ENCODE measurements at regions not wholly inside any gene's neighbourhood (a gene's known extent, or its start where the extent isn't known, plus 50 kb on each side); places are given as distances from the start of the nearest gene placed in this dataset.

- Histone ChIP-seq H3K9me3 (ENCODE audit: low read length) (peaks cover 14% of the 10 kb centered on the region), H3K79me2 (ENCODE audit: insufficient read depth, low read length) (no peaks in the 10 kb centered on the region), H3F3A (ENCODE audit: insufficient read depth, low read length) (no peaks in the 10 kb centered on the region), H3K27ac (ENCODE audit: low read depth, low read length, poor library complexity, severe bottlenecking) (no peak overlapping the region), H3K4me1 (ENCODE audit: insufficient read depth, low read length, severe bottlenecking) (no peaks in the 10 kb centered on the region), H3K27me3 (ENCODE audit: insufficient read depth, low read length) (no peaks in the 10 kb centered on the region), H3K36me3 (ENCODE audit: insufficient read depth, low read length) (no peaks in the 10 kb centered on the region), H3K9ac (ENCODE audit: low read length) (no peak overlapping the region), H3K4me3 (ENCODE audit: low read depth, low read length, poor library complexity, severe bottlenecking) (no peak overlapping the region), H3K4me2 (ENCODE audit: low read length) (no peak overlapping the region), H4K20me1 (ENCODE audit: insufficient read depth, low read length) (no peaks in the 10 kb centered on the region), H2AFZ (ENCODE audit: low read length) (no peak overlapping the region), H3K9me2 (ENCODE audit: low read depth, low read length) (no peaks in the 10 kb centered on the region)
- no peak for TF ChIP-seq EZH2 (IDR thresholded peaks at IDR 0.05; ENCODE audit: borderline replicate concordance, low read length)
- TF ChIP-seq CTCF (IDR thresholded peaks at IDR 0.05; ENCODE audit: low read length), result no peak
Observed at GRCh38 chr3:180123928-180124327, 87.2 kb upstream of the PEX5L start.

- Histone ChIP-seq H3K27ac (ENCODE audit: low read depth, low read length, poor library complexity, severe bottlenecking) (no peak overlapping the region), H2AFZ (ENCODE audit: low read length) (no peak overlapping the region), H3K9me3 (ENCODE audit: low read length) (peaks cover 4% of the 10 kb centered on the region; the same call in 1 of the 2 replicates), H3K9me2 (ENCODE audit: low read depth, low read length) (no peaks in the 10 kb centered on the region), H3K27me3 (ENCODE audit: insufficient read depth, low read length) (no peaks in the 10 kb centered on the region), H3K36me3 (ENCODE audit: insufficient read depth, low read length) (no peaks in the 10 kb centered on the region), H3F3A (ENCODE audit: insufficient read depth, low read length) (no peaks in the 10 kb centered on the region), H3K4me3 (ENCODE audit: low read depth, low read length, poor library complexity, severe bottlenecking) (no peak overlapping the region), H3K9ac (ENCODE audit: low read length) (no peak overlapping the region), H3K4me1 (ENCODE audit: insufficient read depth, low read length, severe bottlenecking) (no peaks in the 10 kb centered on the region), H3K79me2 (ENCODE audit: insufficient read depth, low read length) (no peaks in the 10 kb centered on the region), H4K20me1 (ENCODE audit: insufficient read depth, low read length) (no peaks in the 10 kb centered on the region), H3K4me2 (ENCODE audit: low read length) (no peak overlapping the region)
- no peak for TF ChIP-seq EZH2 (IDR thresholded peaks at IDR 0.05; ENCODE audit: borderline replicate concordance, low read length)
- no peak for TF ChIP-seq CTCF (IDR thresholded peaks at IDR 0.05; ENCODE audit: low read length)
Observed at GRCh38 chr3:180131169-180131568, 94.4 kb upstream of the PEX5L start.

- Histone ChIP-seq H3K36me3 (ENCODE audit: insufficient read depth, low read length) (no peaks in the 10 kb centered on the region), H3K79me2 (ENCODE audit: insufficient read depth, low read length) (no peaks in the 10 kb centered on the region), H3K9ac (ENCODE audit: low read length) (no peak overlapping the region), H3K4me1 (ENCODE audit: insufficient read depth, low read length, severe bottlenecking) (no peaks in the 10 kb centered on the region), H3F3A (ENCODE audit: insufficient read depth, low read length) (no peaks in the 10 kb centered on the region), H4K20me1 (ENCODE audit: insufficient read depth, low read length) (no peaks in the 10 kb centered on the region), H3K4me3 (ENCODE audit: low read depth, low read length, poor library complexity, severe bottlenecking) (no peak overlapping the region), H3K4me2 (ENCODE audit: low read length) (no peak overlapping the region), H3K27ac (ENCODE audit: low read depth, low read length, poor library complexity, severe bottlenecking) (no peak overlapping the region), H3K9me3 (ENCODE audit: low read length) (no peaks in the 10 kb centered on the region), H3K27me3 (ENCODE audit: insufficient read depth, low read length) (no peaks in the 10 kb centered on the region), H3K9me2 (ENCODE audit: low read depth, low read length) (no peaks in the 10 kb centered on the region), H2AFZ (ENCODE audit: low read length) (no peak overlapping the region)
- TF ChIP-seq CTCF (IDR thresholded peaks at IDR 0.05; ENCODE audit: low read length) (no peak), EZH2 (IDR thresholded peaks at IDR 0.05; ENCODE audit: borderline replicate concordance, low read length) (no peak)
Observed at GRCh38 chr3:180135101-180135500, 98.4 kb upstream of the PEX5L start.

Measured in OCI-LY1 (cell line).